ENCODE measurements at regions not wholly inside any gene's neighbourhood (a gene's known extent, or its start where the extent isn't known, plus 50 kb on each side); places are given as distances from the start of the nearest gene placed in this dataset.

DNA sequence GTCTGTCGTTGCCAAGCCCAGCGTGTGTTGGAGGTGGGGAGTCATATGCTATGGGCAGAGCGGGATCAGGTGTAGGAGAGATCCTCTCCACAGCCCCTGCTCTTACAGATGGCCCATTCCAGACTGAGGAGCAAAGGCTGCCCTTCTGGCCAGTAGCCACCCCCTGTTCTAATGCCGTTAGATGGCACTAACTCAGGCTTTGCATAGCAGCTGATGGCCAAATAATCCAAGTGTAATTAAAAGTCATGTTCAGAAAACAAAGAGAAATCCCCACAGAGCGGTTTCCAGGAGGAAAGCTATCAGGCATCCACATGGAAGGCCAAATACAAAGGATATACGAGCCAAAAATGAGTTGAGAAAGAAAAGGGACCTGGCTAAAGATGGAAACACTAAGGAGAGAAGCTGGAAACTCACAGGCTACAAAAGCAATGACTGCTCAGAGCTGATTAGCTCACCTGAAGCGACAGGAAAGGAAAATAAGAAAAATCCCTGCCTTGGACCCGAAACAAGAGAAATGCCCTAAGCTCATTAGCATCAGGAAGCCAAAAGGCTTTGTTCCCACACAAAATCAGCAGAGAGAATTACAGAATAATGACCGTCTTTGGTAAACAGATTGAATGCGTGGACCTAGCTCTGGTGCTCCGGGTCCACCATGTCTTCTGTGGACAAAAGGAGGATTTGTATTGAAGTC is 1002.4 kb upstream of the KLHL29 start (continued):
- TF ChIP-seq, protein P1, sequence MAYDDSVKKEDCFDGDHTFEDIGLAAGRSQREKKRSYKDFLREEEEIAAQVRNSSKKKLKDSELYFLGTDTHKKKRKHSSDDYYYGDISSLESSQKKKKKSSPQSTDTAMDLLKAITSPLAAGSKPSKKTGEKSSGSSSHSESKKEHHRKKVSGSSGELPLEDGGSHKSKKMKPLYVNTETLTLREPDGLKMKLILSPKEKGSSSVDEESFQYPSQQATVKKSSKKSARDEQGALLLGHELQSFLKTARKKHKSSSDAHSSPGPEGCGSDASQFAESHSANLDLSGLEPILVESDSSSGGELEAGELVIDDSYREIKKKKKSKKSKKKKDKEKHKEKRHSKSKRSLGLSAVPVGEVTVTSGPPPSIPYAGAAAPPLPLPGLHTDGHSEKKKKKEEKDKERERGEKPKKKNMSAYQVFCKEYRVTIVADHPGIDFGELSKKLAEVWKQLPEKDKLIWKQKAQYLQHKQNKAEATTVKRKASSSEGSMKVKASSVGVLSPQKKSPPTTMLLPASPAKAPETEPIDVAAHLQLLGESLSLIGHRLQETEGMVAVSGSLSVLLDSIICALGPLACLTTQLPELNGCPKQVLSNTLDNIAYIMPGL (CRISPR knock-in tag; IDR thresholded peaks at IDR 0.05), result no peak
- TF ChIP-seq TP53 (CRISPR knock-in tag; IDR thresholded peaks at IDR 0.05) (no peak), JAZF1 (CRISPR knock-in tag; IDR thresholded peaks at IDR 0.05) (no peak), ZNF416 (CRISPR knock-in tag; IDR thresholded peaks at IDR 0.05) (no peak)
- TF ChIP-seq, protein P2, sequence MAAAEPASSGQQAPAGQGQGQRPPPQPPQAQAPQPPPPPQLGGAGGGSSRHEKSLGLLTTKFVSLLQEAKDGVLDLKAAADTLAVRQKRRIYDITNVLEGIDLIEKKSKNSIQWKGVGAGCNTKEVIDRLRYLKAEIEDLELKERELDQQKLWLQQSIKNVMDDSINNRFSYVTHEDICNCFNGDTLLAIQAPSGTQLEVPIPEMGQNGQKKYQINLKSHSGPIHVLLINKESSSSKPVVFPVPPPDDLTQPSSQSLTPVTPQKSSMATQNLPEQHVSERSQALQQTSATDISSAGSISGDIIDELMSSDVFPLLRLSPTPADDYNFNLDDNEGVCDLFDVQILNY (CRISPR knock-in tag; IDR thresholded peaks at IDR 0.05), result no peak

DNA sequence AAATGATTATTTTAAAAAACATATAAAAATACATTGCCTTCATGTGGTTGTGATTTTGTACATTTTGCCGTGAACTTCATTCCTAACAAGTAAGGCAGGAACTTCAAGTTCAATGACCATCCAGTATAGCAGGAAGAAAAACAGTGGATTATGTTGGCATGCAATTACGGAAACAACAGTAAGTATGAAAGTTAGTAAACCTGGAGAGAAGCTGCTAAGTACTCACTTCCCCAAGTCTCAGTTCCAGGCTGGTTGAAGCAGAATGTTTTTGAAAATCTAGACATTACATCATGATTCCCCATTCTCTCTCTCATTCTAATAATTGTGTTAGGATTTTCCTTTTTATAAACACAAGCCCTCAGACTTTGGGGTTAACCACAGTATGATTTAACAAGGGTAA is 987.1 kb upstream of the KLHL29 start:
- H3K9me3 Mint-ChIP-seq, result no peaks in the 10 kb centered on the region
- TF ChIP-seq JUN (CRISPR knock-in tag; IDR thresholded peaks at IDR 0.05) (no peak), ZNF396 (CRISPR knock-in tag; IDR thresholded peaks at IDR 0.05; ENCODE audit: borderline replicate concordance) (no peak)
- TF ChIP-seq, protein P3, sequence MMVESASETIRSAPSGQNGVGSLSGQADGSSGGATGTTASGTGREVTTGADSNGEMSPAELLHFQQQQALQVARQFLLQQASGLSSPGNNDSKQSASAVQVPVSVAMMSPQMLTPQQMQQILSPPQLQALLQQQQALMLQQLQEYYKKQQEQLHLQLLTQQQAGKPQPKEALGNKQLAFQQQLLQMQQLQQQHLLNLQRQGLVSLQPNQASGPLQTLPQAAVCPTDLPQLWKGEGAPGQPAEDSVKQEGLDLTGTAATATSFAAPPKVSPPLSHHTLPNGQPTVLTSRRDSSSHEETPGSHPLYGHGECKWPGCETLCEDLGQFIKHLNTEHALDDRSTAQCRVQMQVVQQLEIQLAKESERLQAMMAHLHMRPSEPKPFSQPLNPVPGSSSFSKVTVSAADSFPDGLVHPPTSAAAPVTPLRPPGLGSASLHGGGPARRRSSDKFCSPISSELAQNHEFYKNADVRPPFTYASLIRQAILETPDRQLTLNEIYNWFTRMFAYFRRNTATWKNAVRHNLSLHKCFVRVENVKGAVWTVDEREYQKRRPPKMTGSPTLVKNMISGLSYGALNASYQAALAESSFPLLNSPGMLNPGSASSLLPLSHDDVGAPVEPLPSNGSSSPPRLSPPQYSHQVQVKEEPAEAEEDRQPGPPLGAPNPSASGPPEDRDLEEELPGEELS (CRISPR knock-in tag; IDR thresholded peaks at IDR 0.05), result no peak
- TF ChIP-seq, protein P4, sequence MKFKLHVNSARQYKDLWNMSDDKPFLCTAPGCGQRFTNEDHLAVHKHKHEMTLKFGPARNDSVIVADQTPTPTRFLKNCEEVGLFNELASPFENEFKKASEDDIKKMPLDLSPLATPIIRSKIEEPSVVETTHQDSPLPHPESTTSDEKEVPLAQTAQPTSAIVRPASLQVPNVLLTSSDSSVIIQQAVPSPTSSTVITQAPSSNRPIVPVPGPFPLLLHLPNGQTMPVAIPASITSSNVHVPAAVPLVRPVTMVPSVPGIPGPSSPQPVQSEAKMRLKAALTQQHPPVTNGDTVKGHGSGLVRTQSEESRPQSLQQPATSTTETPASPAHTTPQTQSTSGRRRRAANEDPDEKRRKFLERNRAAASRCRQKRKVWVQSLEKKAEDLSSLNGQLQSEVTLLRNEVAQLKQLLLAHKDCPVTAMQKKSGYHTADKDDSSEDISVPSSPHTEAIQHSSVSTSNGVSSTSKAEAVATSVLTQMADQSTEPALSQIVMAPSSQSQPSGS (CRISPR knock-in tag; IDR thresholded peaks at IDR 0.05; ENCODE audit: borderline replicate concordance, low read depth), result no peak
- TF ChIP-seq, protein P5, sequence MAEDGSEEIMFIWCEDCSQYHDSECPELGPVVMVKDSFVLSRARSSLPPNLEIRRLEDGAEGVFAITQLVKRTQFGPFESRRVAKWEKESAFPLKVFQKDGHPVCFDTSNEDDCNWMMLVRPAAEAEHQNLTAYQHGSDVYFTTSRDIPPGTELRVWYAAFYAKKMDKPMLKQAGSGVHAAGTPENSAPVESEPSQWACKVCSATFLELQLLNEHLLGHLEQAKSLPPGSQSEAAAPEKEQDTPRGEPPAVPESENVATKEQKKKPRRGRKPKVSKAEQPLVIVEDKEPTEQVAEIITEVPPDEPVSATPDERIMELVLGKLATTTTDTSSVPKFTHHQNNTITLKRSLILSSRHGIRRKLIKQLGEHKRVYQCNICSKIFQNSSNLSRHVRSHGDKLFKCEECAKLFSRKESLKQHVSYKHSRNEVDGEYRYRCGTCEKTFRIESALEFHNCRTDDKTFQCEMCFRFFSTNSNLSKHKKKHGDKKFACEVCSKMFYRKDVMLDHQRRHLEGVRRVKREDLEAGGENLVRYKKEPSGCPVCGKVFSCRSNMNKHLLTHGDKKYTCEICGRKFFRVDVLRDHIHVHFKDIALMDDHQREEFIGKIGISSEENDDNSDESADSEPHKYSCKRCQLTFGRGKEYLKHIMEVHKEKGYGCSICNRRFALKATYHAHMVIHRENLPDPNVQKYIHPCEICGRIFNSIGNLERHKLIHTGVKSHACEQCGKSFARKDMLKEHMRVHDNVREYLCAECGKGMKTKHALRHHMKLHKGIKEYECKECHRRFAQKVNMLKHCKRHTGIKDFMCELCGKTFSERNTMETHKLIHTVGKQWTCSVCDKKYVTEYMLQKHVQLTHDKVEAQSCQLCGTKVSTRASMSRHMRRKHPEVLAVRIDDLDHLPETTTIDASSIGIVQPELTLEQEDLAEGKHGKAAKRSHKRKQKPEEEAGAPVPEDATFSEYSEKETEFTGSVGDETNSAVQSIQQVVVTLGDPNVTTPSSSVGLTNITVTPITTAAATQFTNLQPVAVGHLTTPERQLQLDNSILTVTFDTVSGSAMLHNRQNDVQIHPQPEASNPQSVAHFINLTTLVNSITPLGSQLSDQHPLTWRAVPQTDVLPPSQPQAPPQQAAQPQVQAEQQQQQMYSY (CRISPR knock-in tag; IDR thresholded peaks at IDR 0.05), result no peak
- TF ChIP-seq, protein P6, sequence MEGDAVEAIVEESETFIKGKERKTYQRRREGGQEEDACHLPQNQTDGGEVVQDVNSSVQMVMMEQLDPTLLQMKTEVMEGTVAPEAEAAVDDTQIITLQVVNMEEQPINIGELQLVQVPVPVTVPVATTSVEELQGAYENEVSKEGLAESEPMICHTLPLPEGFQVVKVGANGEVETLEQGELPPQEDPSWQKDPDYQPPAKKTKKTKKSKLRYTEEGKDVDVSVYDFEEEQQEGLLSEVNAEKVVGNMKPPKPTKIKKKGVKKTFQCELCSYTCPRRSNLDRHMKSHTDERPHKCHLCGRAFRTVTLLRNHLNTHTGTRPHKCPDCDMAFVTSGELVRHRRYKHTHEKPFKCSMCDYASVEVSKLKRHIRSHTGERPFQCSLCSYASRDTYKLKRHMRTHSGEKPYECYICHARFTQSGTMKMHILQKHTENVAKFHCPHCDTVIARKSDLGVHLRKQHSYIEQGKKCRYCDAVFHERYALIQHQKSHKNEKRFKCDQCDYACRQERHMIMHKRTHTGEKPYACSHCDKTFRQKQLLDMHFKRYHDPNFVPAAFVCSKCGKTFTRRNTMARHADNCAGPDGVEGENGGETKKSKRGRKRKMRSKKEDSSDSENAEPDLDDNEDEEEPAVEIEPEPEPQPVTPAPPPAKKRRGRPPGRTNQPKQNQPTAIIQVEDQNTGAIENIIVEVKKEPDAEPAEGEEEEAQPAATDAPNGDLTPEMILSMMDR (IDR thresholded peaks at IDR 0.05), result no peak
- TF ChIP-seq, protein P7, sequence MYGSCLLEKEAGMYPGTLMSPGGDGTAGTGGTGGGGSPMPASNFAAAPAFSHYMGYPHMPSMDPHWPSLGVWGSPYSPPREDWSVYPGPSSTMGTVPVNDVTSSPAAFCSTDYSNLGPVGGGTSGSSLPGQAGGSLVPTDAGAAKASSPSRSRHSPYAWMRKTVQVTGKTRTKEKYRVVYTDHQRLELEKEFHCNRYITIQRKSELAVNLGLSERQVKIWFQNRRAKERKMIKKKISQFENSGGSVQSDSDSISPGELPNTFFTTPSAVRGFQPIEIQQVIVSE (CRISPR knock-in tag; IDR thresholded peaks at IDR 0.05; ENCODE audit: borderline replicate concordance), result no peak
- TF ChIP-seq, protein P8, sequence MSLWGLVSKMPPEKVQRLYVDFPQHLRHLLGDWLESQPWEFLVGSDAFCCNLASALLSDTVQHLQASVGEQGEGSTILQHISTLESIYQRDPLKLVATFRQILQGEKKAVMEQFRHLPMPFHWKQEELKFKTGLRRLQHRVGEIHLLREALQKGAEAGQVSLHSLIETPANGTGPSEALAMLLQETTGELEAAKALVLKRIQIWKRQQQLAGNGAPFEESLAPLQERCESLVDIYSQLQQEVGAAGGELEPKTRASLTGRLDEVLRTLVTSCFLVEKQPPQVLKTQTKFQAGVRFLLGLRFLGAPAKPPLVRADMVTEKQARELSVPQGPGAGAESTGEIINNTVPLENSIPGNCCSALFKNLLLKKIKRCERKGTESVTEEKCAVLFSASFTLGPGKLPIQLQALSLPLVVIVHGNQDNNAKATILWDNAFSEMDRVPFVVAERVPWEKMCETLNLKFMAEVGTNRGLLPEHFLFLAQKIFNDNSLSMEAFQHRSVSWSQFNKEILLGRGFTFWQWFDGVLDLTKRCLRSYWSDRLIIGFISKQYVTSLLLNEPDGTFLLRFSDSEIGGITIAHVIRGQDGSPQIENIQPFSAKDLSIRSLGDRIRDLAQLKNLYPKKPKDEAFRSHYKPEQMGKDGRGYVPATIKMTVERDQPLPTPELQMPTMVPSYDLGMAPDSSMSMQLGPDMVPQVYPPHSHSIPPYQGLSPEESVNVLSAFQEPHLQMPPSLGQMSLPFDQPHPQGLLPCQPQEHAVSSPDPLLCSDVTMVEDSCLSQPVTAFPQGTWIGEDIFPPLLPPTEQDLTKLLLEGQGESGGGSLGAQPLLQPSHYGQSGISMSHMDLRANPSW (CRISPR knock-in tag; conservative IDR thresholded peaks at IDR 0.05; ENCODE audit: low read depth), result no peak
- TF ChIP-seq, protein P9, sequence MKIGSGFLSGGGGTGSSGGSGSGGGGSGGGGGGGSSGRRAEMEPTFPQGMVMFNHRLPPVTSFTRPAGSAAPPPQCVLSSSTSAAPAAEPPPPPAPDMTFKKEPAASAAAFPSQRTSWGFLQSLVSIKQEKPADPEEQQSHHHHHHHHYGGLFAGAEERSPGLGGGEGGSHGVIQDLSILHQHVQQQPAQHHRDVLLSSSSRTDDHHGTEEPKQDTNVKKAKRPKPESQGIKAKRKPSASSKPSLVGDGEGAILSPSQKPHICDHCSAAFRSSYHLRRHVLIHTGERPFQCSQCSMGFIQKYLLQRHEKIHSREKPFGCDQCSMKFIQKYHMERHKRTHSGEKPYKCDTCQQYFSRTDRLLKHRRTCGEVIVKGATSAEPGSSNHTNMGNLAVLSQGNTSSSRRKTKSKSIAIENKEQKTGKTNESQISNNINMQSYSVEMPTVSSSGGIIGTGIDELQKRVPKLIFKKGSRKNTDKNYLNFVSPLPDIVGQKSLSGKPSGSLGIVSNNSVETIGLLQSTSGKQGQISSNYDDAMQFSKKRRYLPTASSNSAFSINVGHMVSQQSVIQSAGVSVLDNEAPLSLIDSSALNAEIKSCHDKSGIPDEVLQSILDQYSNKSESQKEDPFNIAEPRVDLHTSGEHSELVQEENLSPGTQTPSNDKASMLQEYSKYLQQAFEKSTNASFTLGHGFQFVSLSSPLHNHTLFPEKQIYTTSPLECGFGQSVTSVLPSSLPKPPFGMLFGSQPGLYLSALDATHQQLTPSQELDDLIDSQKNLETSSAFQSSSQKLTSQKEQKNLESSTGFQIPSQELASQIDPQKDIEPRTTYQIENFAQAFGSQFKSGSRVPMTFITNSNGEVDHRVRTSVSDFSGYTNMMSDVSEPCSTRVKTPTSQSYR (CRISPR knock-in tag; IDR thresholded peaks at IDR 0.05), result no peak
- TF ChIP-seq, protein P10, sequence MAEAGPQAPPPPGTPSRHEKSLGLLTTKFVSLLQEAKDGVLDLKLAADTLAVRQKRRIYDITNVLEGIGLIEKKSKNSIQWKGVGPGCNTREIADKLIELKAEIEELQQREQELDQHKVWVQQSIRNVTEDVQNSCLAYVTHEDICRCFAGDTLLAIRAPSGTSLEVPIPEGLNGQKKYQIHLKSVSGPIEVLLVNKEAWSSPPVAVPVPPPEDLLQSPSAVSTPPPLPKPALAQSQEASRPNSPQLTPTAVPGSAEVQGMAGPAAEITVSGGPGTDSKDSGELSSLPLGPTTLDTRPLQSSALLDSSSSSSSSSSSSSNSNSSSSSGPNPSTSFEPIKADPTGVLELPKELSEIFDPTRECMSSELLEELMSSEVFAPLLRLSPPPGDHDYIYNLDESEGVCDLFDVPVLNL (CRISPR knock-in tag; IDR thresholded peaks at IDR 0.05; ENCODE audit: borderline replicate concordance, low read depth), result no peak

More for the DNA sequence above, 987.1 kb upstream of the KLHL29 start:
- Mint-ChIP-seq H3K4me1 (no peaks in the 10 kb centered on the region), H3K36me3 (no peaks in the 10 kb centered on the region), H3K27ac (no peak overlapping the region), H3K27me3 (ENCODE audit: low read depth) (no peaks in the 10 kb centered on the region), H3K4me3 (no peak overlapping the region)
- DNase-seq (ENCODE audit: low spot score), result no peak
- ChIA-PET CTCF (no interaction called here), POLR2A (no interaction called here)
- ATAC-seq, result no peak

Measured in WTC11 (cell line).